Lower leg skin (tissue), 4 donors: ENCODE measurements at regions not wholly inside any gene's neighbourhood (a gene's known extent, or its start where the extent isn't known, plus 50 kb on each side); places are given as distances from the start of the nearest gene placed in this dataset.

ENCODE experiments used
- DNase-seq, 2 donors: peaks; one replicate each; pipeline ENCODE4 v3.0.0-alpha.2; 2019; ENCODE audit warnings: low spot score in 2 of 2
- H3K4me3 ChIP-seq: fragments of 200-600 bp; sonication (generic); 2 replicates; pipeline ENCODE4 v1.5.1; 2017; ENCODE audit warnings: mild to moderate bottlenecking, low read depth; ENCODE audit not compliant: poor library complexity, severe bottlenecking
- CTCF ChIP-seq, 3 donors: fragments of 450-650 bp; IDR thresholded peaks; one replicate each; pipeline ENCODE4 v1.5.1; 2016; ENCODE audit warnings: antibody characterized with exemption in 3 of 3, mild to moderate bottlenecking in 3 of 3, moderate library complexity in 2 of 3
- POLR2A ChIP-seq, 2 donors: fragments of 450-650 bp; IDR thresholded peaks; one replicate each; pipeline ENCODE4 v1.6.1; 2016 to 2017; ENCODE audit warnings: antibody characterized with exemption in 2 of 2, mild to moderate bottlenecking in 1 of 2, moderate library complexity in 1 of 2
- WGBS, 2 donors: methylation state at CpG; one replicate each; pipeline ENCODE4 v1.1.5; 2018; 5-methylcytosine and 5-hydroxymethylcytosine counted together
- intact Hi-C: fragments of 100-400 bp; cut with DNase I; formaldehyde crosslinking; loops from one replicate; pipeline ENCODE4 v1.15.0; 2023; ENCODE audit warnings: low total_unique reads

DNA sequence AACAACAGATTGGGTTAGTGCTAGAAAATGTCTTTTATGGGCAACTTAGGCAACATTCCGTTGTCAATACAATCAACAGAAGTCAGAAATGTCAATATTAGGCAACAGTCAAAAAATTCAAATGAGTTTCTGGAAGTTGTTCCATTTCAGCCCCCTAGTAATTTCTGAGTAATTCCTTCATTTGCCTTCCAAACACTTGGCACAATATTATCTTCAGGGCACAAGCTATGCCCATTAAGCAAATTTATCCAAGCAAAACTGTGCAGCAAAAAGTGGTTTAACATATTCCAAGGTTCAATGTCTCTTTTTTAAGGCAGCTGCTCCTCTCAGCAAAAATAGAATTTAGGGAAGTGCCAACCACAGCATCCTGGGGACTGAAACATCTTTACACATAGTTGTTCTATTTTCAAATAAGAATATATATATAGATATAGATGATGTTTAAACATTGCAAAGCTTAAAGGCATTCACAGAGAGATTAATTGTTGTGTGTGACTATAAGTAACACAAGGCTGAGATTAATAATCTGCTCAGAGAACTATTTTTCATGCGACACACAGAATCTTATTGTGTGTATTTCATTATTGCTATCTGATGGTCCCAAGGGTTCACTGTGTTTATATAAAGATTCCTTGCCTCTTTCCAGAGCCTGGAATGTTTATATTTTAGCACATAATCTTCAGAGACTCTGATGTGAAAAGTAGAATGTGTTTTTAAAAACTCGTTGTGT lies 75.2 kb upstream of the ADTRP start:
- DNase-seq, result no peak
- intact Hi-C loops, result no loop called here
- TF ChIP-seq POLR2A (IDR thresholded peaks at IDR 0.05), result no peak
- TF ChIP-seq CTCF (IDR thresholded peaks at IDR 0.05), result no peak
- WGBS, 2 donors, result 73 to 74% methylated on average over 3 of the region's 3 CpGs
- H3K4me3 ChIP-seq, result no peak overlapping the region

- TF ChIP-seq POLR2A (IDR thresholded peaks at IDR 0.05) (no peak), CTCF (IDR thresholded peaks at IDR 0.05) (no peak)
- intact Hi-C loops, result no loop called here
- no peak overlapping the region for H3K4me3 ChIP-seq
- WGBS, 2 donors, result 82 to 84% methylated on average over 11 of the region's 11 CpGs
- no peak for DNase-seq
Measured at GRCh38 chr6:11852061-11852651, 73.6 kb upstream of the ADTRP start.

DNA sequence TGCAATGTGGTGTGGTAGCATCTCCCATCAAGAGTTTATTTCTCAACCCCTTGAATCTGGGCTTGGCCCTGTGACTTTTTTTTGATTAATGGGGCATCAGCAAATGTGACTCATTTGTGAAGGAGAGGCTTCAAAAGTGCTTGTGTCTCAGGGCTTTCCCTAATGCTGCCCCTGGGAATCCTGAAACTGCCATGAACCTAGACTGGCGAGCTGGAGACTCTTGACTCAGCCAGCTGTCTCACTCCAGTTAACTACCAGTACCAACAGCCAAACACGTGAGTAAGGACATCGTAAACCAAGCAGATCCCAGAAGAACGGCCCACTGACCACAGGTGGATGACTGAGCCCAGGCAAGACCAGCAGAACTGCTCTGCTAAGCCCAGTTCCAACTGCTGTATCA lies 72.8 kb upstream of the ADTRP start:
- DNase-seq, result no peak
- intact Hi-C loops, result no loop called here
- no peak overlapping the region for H3K4me3 ChIP-seq
- TF ChIP-seq POLR2A (IDR thresholded peaks at IDR 0.05), result no peak
- no peak for TF ChIP-seq CTCF (IDR thresholded peaks at IDR 0.05)
- WGBS, 2 donors, result 47 to 63% methylated on average over 4 of the region's 4 CpGs

GRCh38 chr6:11848852-11849731 lies 70.5 kb upstream of the ADTRP start:
- WGBS, 2 donors, result 71 to 74% methylated on average over 2 of the region's 2 CpGs
- intact Hi-C loops, result no loop called here
- H3K4me3 ChIP-seq, result no peak overlapping the region
- TF ChIP-seq CTCF (IDR thresholded peaks at IDR 0.05), result no peak
- no peak for TF ChIP-seq POLR2A (IDR thresholded peaks at IDR 0.05)
- DNase-seq, result no peak

DNA sequence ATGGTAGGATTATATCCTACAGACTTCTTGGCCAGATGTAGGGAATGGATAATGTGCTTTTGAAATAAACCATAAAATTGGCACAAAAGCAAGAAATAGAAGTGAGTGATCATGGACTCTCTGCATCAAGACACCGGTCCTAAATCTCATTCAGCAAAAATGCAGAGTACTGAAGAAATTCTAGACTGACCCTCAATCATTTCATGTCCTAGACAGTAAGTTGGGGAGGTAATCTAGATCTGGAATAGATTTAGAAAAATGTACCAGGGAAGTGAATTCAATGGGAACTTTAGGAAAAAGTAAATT lies 69.7 kb upstream of the ADTRP start:
- no peak overlapping the region for H3K4me3 ChIP-seq
- no peak for DNase-seq
- intact Hi-C loops, result no loop called here
- TF ChIP-seq CTCF (IDR thresholded peaks at IDR 0.05) (no peak), POLR2A (IDR thresholded peaks at IDR 0.05) (no peak)
- 89 to 97% methylated on average over 1 of the region's 1 CpG for WGBS, 2 donors
